ENCODE measurements at regions not wholly inside any gene's neighbourhood (a gene's known extent, or its start where the extent isn't known, plus 50 kb on each side); places are given as distances from the start of the nearest gene placed in this dataset.

DNA sequence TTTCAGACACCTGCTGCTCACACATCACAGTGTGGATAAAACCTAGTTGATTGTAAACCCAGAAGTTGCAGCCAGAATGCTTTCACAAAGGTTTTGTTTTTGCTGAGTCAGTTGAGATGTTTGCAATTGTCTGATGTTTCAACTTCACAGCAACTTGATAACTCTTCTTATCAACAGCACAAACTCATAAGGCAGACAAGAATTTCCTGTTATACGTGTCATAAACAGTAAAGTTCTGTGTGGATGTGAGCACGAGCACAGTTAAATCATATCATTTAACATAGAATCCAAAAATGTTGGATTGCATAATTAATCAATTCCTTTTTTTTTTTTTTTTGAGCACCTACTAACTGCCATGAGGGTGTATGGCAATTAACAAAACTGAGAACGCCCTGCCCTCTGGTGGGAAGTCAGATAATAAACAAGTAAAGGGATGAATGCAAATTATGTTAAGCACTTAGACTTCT lies 512.2 kb downstream of the PDHA2 start:
- DNase-seq (ENCODE audit: low spot score in 2 of 2), result no peak
- H3K27me3 ChIP-seq, result no peaks in the 10 kb centered on the region
- WGBS, result 44% methylated on average over 3 of the region's 3 CpGs
- no peak for TF ChIP-seq CTCF (IDR thresholded peaks at IDR 0.05)
- TF ChIP-seq EP300 (IDR thresholded peaks at IDR 0.05), result no peak
- no peak for TF ChIP-seq POLR2A (IDR thresholded peaks at IDR 0.05)
- no peak for TF ChIP-seq POLR2AphosphoS5 (IDR thresholded peaks at IDR 0.05)
- H3K4me1 ChIP-seq, result no peaks in the 10 kb centered on the region
- no peaks in the 10 kb centered on the region for H3K9me3 ChIP-seq
- no peak overlapping the region for H3K4me3 ChIP-seq
- no peaks in the 10 kb centered on the region for H3K36me3 ChIP-seq
- H3K27ac ChIP-seq, result no peak overlapping the region

- H3K27me3 ChIP-seq, result no peaks in the 10 kb centered on the region
- DNase-seq (ENCODE audit: low spot score in 2 of 2), result no peak
- 39% methylated on average over 2 of the region's 2 CpGs for WGBS
- no peaks in the 10 kb centered on the region for H3K36me3 ChIP-seq
- H3K27ac ChIP-seq, result no peak overlapping the region
- no peak overlapping the region for H3K4me3 ChIP-seq
- TF ChIP-seq POLR2AphosphoS5 (IDR thresholded peaks at IDR 0.05) (no peak), POLR2A (IDR thresholded peaks at IDR 0.05) (no peak), CTCF (IDR thresholded peaks at IDR 0.05) (no peak), EP300 (IDR thresholded peaks at IDR 0.05) (no peak)
- no peaks in the 10 kb centered on the region for H3K9me3 ChIP-seq
- H3K4me1 ChIP-seq, result no peaks in the 10 kb centered on the region
These were observed 514.3 kb downstream of the PDHA2 start for GRCh38 chr4:96354036-96354712.

DNA sequence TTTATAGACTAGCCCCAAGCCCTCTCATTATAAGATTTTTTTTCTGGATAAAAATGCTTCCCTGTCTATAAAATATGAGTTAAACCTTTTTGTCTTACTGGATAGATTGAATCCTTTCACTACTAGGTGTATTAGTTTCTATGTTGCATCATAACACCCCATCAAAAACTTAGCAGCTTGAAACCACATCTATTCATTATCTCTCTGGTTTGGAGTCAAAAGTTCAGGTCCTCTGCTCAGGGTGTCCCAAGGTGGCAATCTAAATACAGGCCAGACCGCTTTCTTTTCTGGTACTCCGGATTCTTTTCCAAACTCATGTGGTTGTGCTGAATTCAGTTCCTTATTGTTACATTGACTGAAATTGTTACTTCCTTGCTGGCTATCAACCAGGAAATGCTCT lies 515.5 kb downstream of the PDHA2 start:
- H3K27ac ChIP-seq, result no peak overlapping the region
- no peaks in the 10 kb centered on the region for H3K27me3 ChIP-seq
- H3K4me1 ChIP-seq, result no peaks in the 10 kb centered on the region
- no peak overlapping the region for H3K4me3 ChIP-seq
- H3K36me3 ChIP-seq, result no peaks in the 10 kb centered on the region
- TF ChIP-seq POLR2A (IDR thresholded peaks at IDR 0.05) (no peak), EP300 (IDR thresholded peaks at IDR 0.05) (no peak), POLR2AphosphoS5 (IDR thresholded peaks at IDR 0.05) (no peak), CTCF (IDR thresholded peaks at IDR 0.05) (no peak)
- H3K9me3 ChIP-seq, result no peaks in the 10 kb centered on the region
- 79% methylated on average over 2 of the region's 2 CpGs for WGBS
- DNase-seq (ENCODE audit: low spot score in 2 of 2), result no peak

DNA sequence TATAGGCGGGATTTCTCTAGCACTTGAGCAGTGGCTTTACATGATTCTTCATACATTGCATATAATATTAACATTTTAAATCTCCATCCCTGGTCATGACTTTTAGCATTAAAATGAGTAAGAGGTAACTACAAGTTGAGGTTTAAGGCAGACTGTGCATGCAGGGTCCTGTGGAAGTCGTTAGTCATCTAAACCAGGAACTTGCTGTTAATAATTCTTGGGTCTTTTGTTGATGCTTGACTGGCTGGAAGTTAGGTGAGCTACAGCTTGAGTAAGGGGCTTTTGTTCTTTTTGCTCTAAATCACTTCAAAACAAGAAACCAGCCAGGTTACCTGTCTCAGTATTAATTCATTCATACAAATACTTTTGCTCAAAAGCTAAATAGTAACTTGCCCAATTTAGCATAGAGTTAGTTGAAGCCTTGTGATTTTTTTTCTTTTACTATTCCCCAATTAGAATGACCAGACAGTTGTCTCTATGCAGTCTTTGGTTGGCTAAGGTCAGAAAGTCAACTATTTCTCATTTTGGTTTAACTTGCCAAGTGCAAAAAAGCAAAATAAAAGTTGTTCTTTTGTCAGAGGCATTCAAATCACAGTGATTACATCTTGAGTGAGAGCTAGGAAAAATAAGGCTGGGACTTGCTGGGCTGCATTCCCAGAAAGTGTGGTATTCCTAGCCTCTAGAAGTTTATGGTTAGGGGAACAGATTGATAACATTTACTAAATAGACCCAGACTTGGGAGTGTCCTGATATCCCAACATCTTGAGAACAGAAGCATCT lies 516.9 kb downstream of the PDHA2 start:
- H3K4me1 ChIP-seq, result no peaks in the 10 kb centered on the region
- no peak for DNase-seq (ENCODE audit: low spot score in 2 of 2)
- H3K4me3 ChIP-seq, result no peak overlapping the region
- TF ChIP-seq EP300 (IDR thresholded peaks at IDR 0.05), result no peak
- no peak for TF ChIP-seq POLR2A (IDR thresholded peaks at IDR 0.05)
- no peak for TF ChIP-seq POLR2AphosphoS5 (IDR thresholded peaks at IDR 0.05)
- no peak for TF ChIP-seq CTCF (IDR thresholded peaks at IDR 0.05)
- no peak overlapping the region for H3K27ac ChIP-seq
- H3K9me3 ChIP-seq, result no peaks in the 10 kb centered on the region
- WGBS, result 81% methylated on average over 2 of the region's 2 CpGs
- no peaks in the 10 kb centered on the region for H3K27me3 ChIP-seq
- no peaks in the 10 kb centered on the region for H3K36me3 ChIP-seq

DNA sequence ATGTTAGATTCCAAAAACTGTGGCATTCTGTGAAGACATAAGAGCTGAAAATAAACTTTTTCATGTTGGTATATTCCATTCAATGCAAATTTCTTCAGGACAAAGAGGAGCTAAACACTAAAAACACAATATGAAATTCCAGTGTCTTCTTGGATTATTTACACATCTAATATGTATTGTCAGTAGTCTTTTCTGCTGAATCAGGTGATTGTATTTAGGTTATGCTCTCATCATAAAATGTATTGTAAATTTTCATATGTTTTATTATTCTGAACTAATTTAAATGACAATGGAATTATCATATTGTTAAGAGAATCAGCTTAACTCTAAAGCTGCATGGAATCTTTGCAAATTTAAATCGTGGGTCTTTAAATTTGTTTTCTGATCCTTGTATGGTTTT lies 526.7 kb downstream of the PDHA2 start:
- H3K4me3 ChIP-seq, result no peak overlapping the region
- no peak overlapping the region for H3K27ac ChIP-seq
- no peak for TF ChIP-seq POLR2AphosphoS5 (IDR thresholded peaks at IDR 0.05)
- TF ChIP-seq EP300 (IDR thresholded peaks at IDR 0.05), result no peak
- no peak for TF ChIP-seq CTCF (IDR thresholded peaks at IDR 0.05)
- no peak for TF ChIP-seq POLR2A (IDR thresholded peaks at IDR 0.05)
- no peak for DNase-seq (ENCODE audit: low spot score in 2 of 2)
- WGBS, result 90% methylated on average over 1 of the region's 1 CpG
- H3K27me3 ChIP-seq, result no peaks in the 10 kb centered on the region
- H3K9me3 ChIP-seq, result peaks cover 7% of the 10 kb centered on the region
- H3K4me1 ChIP-seq, result no peaks in the 10 kb centered on the region
- no peaks in the 10 kb centered on the region for H3K36me3 ChIP-seq

Data from suprapubic skin (tissue), 4 donors.